Activated CD8-positive, alpha-beta memory T cell treated with anti-CD3 and anti-CD28 coated beads for 24 hours (primary cell): ENCODE measurements at regions not wholly inside any gene's neighbourhood (a gene's known extent, or its start where the extent isn't known, plus 50 kb on each side); places are given as distances from the start of the nearest gene placed in this dataset.

Experiments
- DNase-seq: peaks from one replicate; pipeline ENCODE4 v3.0.0-alpha.2; 2020

GRCh38 chr18:75158465-75159237, 50.3 kb downstream of the PTGR3 start:
- no peak for DNase-seq

- DNase-seq: no peak
Observed at GRCh38 chr18:75157851-75158250, 51.1 kb downstream of the PTGR3 start.

- no peak for DNase-seq
Observed at GRCh38 chr18:75157381-75157780, 51.6 kb downstream of the PTGR3 start.

GRCh38 chr18:75156831-75157230, 52.1 kb downstream of the PTGR3 start:
- no peak for DNase-seq

- no peak for DNase-seq
Observed at GRCh38 chr18:75156139-75156750, 52.7 kb downstream of the PTGR3 start.

- peak; percentile 37 for DNase-seq
Observed at GRCh38 chr18:75154997-75155396, 53.9 kb downstream of the PTGR3 start.

- DNase-seq: peak; percentile 38
Observed at GRCh38 chr18:75154259-75154658, 54.7 kb downstream of the PTGR3 start.

- DNase-seq: no peak
Observed at GRCh38 chr18:75143851-75144250, 65.1 kb downstream of the PTGR3 start.

- no peak for DNase-seq
Observed at GRCh38 chr18:75142677-75143076, 66.3 kb downstream of the PTGR3 start.

- peak; percentile 43 for DNase-seq
Observed at GRCh38 chr18:75141734-75142133, 67.2 kb downstream of the PTGR3 start.

GRCh38 chr18:75141166-75141565, 67.8 kb downstream of the PTGR3 start:
- DNase-seq: peak; percentile 32

GRCh38 chr18:75140296-75140695, 68.6 kb downstream of the PTGR3 start:
- DNase-seq: peak; percentile 42

GRCh38 chr18:75139226-75139911, 69.6 kb downstream of the PTGR3 start:
- no peak for DNase-seq

- no peak for DNase-seq
Observed at GRCh38 chr18:75137346-75137877, 71.5 kb downstream of the PTGR3 start.

GRCh38 chr18:75135158-75135725, 73.7 kb downstream of the PTGR3 start:
- peak; percentile 48 for DNase-seq

- no peak for DNase-seq
Observed at GRCh38 chr18:75134611-75134975, 74.3 kb downstream of the PTGR3 start.

GRCh38 chr18:75133721-75134610, 75.0 kb downstream of the PTGR3 start:
- DNase-seq: peak; percentile 19

GRCh38 chr18:75132931-75133525, 75.9 kb downstream of the PTGR3 start:
- peak; percentile 40 for DNase-seq

- DNase-seq: peak; percentile 38
Observed at GRCh38 chr18:75132098-75132870, 76.7 kb downstream of the PTGR3 start.

GRCh38 chr18:75131381-75132000, 77.4 kb downstream of the PTGR3 start:
- peak; percentile 46 for DNase-seq
